ENCODE measurements at regions not wholly inside any gene's neighbourhood (a gene's known extent, or its start where the extent isn't known, plus 50 kb on each side); places are given as distances from the start of the nearest gene placed in this dataset.

GRCh38 chr9:93826905-93827544 is 128.1 kb downstream of the BARX1 start:
- TF ChIP-seq POLR2AphosphoS5 (IDR thresholded peaks at IDR 0.05; ENCODE audit: low read depth, low read length), result no peak
- Histone ChIP-seq H3K27ac (ENCODE audit: low read length) (no peak overlapping the region), H3K27me3 (ENCODE audit: control insufficient read depth, insufficient read depth, low read length) (no peaks in the 10 kb centered on the region), H3K36me3 (ENCODE audit: control insufficient read depth, insufficient read depth, low read length) (no peaks in the 10 kb centered on the region), H3K4me1 (ENCODE audit: control insufficient read depth, insufficient read depth, low read length) (no peaks in the 10 kb centered on the region), H3K9me3 (ENCODE audit: control insufficient read depth, insufficient read depth, low read depth, low read length) (no peaks in the 10 kb centered on the region), H3K4me3 (ENCODE audit: low read depth in 2 of 2, low read length in 2 of 2) (no peak overlapping the region; a peak in 1 of 4 replicates)
- intact Hi-C loops (cut with micrococcal nuclease; ENCODE audit: unreplicated experiment), result loop anchor here (5.0 kb wide), 1 partner anchor 135 kb away; no protein-coding TSS in a partner anchor
- DNase-seq (ENCODE audit: low read depth, low spot score) (no peak), ATAC-seq (peak; percentile 64)
- POLR2A ChIA-PET, result no interaction called here
- in situ Hi-C loops (cut with HindIII; ENCODE audit: low pct_unique_long_range_greater_than_20kb, low sequenced_read_pairs), result no loop called here
- BruUV-seq (replicated peaks), result no TSS peak
- CTCF ChIA-PET, result interaction anchor here (0.6 to 1.0 kb wide), 5 partner anchors 20 to 212 kb away, joined by 3 to 4 read pairs (median 3); no protein-coding TSS in a partner anchor

GRCh38 chr9:93826209-93826608 is 128.9 kb downstream of the BARX1 start:
- TF ChIP-seq CTCF (IDR thresholded peaks at IDR 0.05) (peak; percentile 65), REST (IDR thresholded peaks at IDR 0.05; ENCODE audit: insufficient read depth in 1 of 2, low read depth in 2 of 2, low read length in 1 of 2) (no peak)
- no TSS peak for BruUV-seq (replicated peaks)
- POLR2A ChIA-PET, result no interaction called here
- ATAC-seq (no peak), DNase-seq (ENCODE audit: low read depth, low spot score) (no peak)
- intact Hi-C loops (cut with micrococcal nuclease; ENCODE audit: unreplicated experiment), result loop anchor here (5.0 kb wide), 1 partner anchor 136 kb away; no protein-coding TSS in a partner anchor
- Histone ChIP-seq H3K36me3 (ENCODE audit: control insufficient read depth, insufficient read depth, low read length) (no peaks in the 10 kb centered on the region), H3K4me3 (ENCODE audit: low read depth in 2 of 2, low read length in 2 of 2) (no peak overlapping the region), H3K27ac (ENCODE audit: low read length) (no peak overlapping the region), H3K9me3 (ENCODE audit: control insufficient read depth, insufficient read depth, low read depth, low read length) (no peaks in the 10 kb centered on the region), H3K27me3 (ENCODE audit: control insufficient read depth, insufficient read depth, low read length) (no peaks in the 10 kb centered on the region), H3K4me1 (ENCODE audit: control insufficient read depth, insufficient read depth, low read length) (no peaks in the 10 kb centered on the region)
- CTCF ChIA-PET, result no interaction called here
- in situ Hi-C loops (cut with HindIII; ENCODE audit: low pct_unique_long_range_greater_than_20kb, low sequenced_read_pairs), result no loop called here

GRCh38 chr9:93825348-93826115 is 129.6 kb downstream of the BARX1 start:
- BruUV-seq (replicated peaks), result no TSS peak
- H3K9me3 ChIP-seq (ENCODE audit: control insufficient read depth, insufficient read depth, low read depth, low read length), result no peaks in the 10 kb centered on the region
- H3K4me3 ChIP-seq (ENCODE audit: low read depth in 2 of 2, low read length in 2 of 2), result no peak overlapping the region
- no peak for DNase-seq (ENCODE audit: low read depth, low spot score)
- CTCF ChIA-PET, result no interaction called here
- TF ChIP-seq CTCF (IDR thresholded peaks at IDR 0.05), result no peak
- no peak for TF ChIP-seq REST (IDR thresholded peaks at IDR 0.05; ENCODE audit: insufficient read depth in 1 of 2, low read depth in 2 of 2, low read length in 1 of 2)
- TF ChIP-seq TCF7L2 (IDR thresholded peaks at IDR 0.05; ENCODE audit: low read depth, low read length), result no peak
- no peak for TF ChIP-seq POLR2AphosphoS5 (IDR thresholded peaks at IDR 0.05; ENCODE audit: low read depth, low read length)
- TF ChIP-seq SIN3A (IDR thresholded peaks at IDR 0.05; ENCODE audit: borderline replicate concordance, insufficient read depth, low read depth, low read length), result no peak
- in situ Hi-C loops (cut with HindIII; ENCODE audit: low pct_unique_long_range_greater_than_20kb, low sequenced_read_pairs) (no loop called here), intact Hi-C loops (cut with micrococcal nuclease; ENCODE audit: unreplicated experiment) (loop anchor here (5.0 kb wide), 1 partner anchor 137 kb away; no protein-coding TSS in a partner anchor)
- H3K27me3 ChIP-seq (ENCODE audit: control insufficient read depth, insufficient read depth, low read length), result no peaks in the 10 kb centered on the region
- ATAC-seq, result no peak
- POLR2A ChIA-PET, result no interaction called here
- H3K4me1 ChIP-seq (ENCODE audit: control insufficient read depth, insufficient read depth, low read length), result no peaks in the 10 kb centered on the region
- H3K36me3 ChIP-seq (ENCODE audit: control insufficient read depth, insufficient read depth, low read length), result no peaks in the 10 kb centered on the region
- H3K27ac ChIP-seq (ENCODE audit: low read length), result no peak overlapping the region

Measured in Panc1 (cell line).